Non-pigmented ciliary epithelial cell (primary cell): ENCODE measurements at regions not wholly inside any gene's neighbourhood (a gene's known extent, or its start where the extent isn't known, plus 50 kb on each side); places are given as distances from the start of the nearest gene placed in this dataset.
"Not testable (repeated sequence)": the region's sequence is repeated elsewhere in the genome, so short reads cannot be mapped to it uniquely, and the experiment has no call there.

Experiments
- DNase-seq: peaks from one replicate; pipeline ENCODE4 v3.0.0-alpha.2; 2010; ENCODE audit warnings: low read depth

GRCh38 chr4:86413426-86413825, 53.6 kb upstream of the MAPK10 start:
- DNase-seq, result not testable (repeated sequence)

- DNase-seq, result no peak
Measured at GRCh38 chr4:86414686-86415085, 54.8 kb upstream of the MAPK10 start.

- DNase-seq, result no peak
Measured at GRCh38 chr4:86416081-86416480, 56.2 kb upstream of the MAPK10 start.

GRCh38 chr4:86421461-86421860, 61.6 kb upstream of the MAPK10 start:
- DNase-seq, result no peak

GRCh38 chr4:86431543-86432116, 71.8 kb upstream of the MAPK10 start:
- DNase-seq, result no peak

- DNase-seq, result no peak
Measured at GRCh38 chr4:86432559-86433134, 72.8 kb upstream of the MAPK10 start.

- DNase-seq, result no peak
Measured at GRCh38 chr4:86439293-86439692, 79.4 kb upstream of the MAPK10 start.

GRCh38 chr4:86441175-86441936, 81.5 kb upstream of the MAPK10 start:
- DNase-seq, result peak; percentile 15

GRCh38 chr4:86442881-86443280, 83.0 kb upstream of the MAPK10 start:
- no peak for DNase-seq

GRCh38 chr4:86443495-86443894, 83.6 kb upstream of the MAPK10 start:
- no peak for DNase-seq

- DNase-seq, result no peak
Measured at GRCh38 chr4:86446996-86447395, 87.1 kb upstream of the MAPK10 start.

GRCh38 chr4:86448871-86449270, 89.0 kb upstream of the MAPK10 start:
- DNase-seq, result no peak

- DNase-seq, result no peak
Measured at GRCh38 chr4:86449746-86450588, 90.1 kb upstream of the MAPK10 start.

- no peak for DNase-seq
Measured at GRCh38 chr4:86450861-86451260, 91.0 kb upstream of the MAPK10 start.

- no peak for DNase-seq
Measured at GRCh38 chr4:86451560-86452330, 91.9 kb upstream of the MAPK10 start.

- DNase-seq, result no peak
Measured at GRCh38 chr4:86452422-86452891, 92.6 kb upstream of the MAPK10 start.

- DNase-seq, result no peak
Measured at GRCh38 chr4:86452924-86453531, 93.2 kb upstream of the MAPK10 start.

- DNase-seq, result not testable (repeated sequence)
Measured at GRCh38 chr4:86453611-86454072, 93.8 kb upstream of the MAPK10 start.

GRCh38 chr4:86461849-86462248, 102.0 kb upstream of the MAPK10 start:
- no peak for DNase-seq

- no peak for DNase-seq
Measured at GRCh38 chr4:86472377-86473019, 112.6 kb upstream of the MAPK10 start.

- not testable (repeated sequence) for DNase-seq
Measured at GRCh38 chr4:86478151-86478550, 116.0 kb upstream of the PTPN13 start.
